ENCODE measurements at regions not wholly inside any gene's neighbourhood (a gene's known extent, or its start where the extent isn't known, plus 50 kb on each side); places are given as distances from the start of the nearest gene placed in this dataset.

- Mint-ChIP-seq H3K36me3 (ENCODE audit: low read depth) (no peaks in the 10 kb centered on the region), H3K9me3 (ENCODE audit: low read depth) (peaks cover 11% of the 10 kb centered on the region), H3K4me1 (ENCODE audit: low read depth) (no peaks in the 10 kb centered on the region), H3K4me3 (ENCODE audit: unreplicated experiment) (no peak overlapping the region), H3K27me3 (ENCODE audit: low read depth) (peaks cover 2% of the 10 kb centered on the region), H3K27ac (ENCODE audit: unreplicated experiment) (no peak overlapping the region)
- DNase-seq (ENCODE audit: low spot score): peak; percentile 92
- no peak for TF ChIP-seq CTCF (IDR thresholded peaks at IDR 0.05)
These were observed 351.9 kb upstream of the CAMK1G start for GRCh38 chr1:209231476-209232156.

GRCh38 chr1:209232197-209232596, 351.3 kb upstream of the CAMK1G start:
- no peak overlapping the region for H3K27ac Mint-ChIP-seq (ENCODE audit: unreplicated experiment)
- H3K4me1 Mint-ChIP-seq (ENCODE audit: low read depth): no peaks in the 10 kb centered on the region
- peaks cover 11% of the 10 kb centered on the region for H3K9me3 Mint-ChIP-seq (ENCODE audit: low read depth)
- peaks cover 2% of the 10 kb centered on the region for H3K27me3 Mint-ChIP-seq (ENCODE audit: low read depth)
- no peak overlapping the region for H3K4me3 Mint-ChIP-seq (ENCODE audit: unreplicated experiment)
- H3K36me3 Mint-ChIP-seq (ENCODE audit: low read depth): no peaks in the 10 kb centered on the region
- no peak for TF ChIP-seq CTCF (IDR thresholded peaks at IDR 0.05)
- no peak for DNase-seq (ENCODE audit: low spot score)

GRCh38 chr1:209232759-209233158, 350.8 kb upstream of the CAMK1G start:
- Mint-ChIP-seq H3K27ac (ENCODE audit: unreplicated experiment) (no peak overlapping the region), H3K27me3 (ENCODE audit: low read depth) (peaks cover 2% of the 10 kb centered on the region), H3K4me1 (ENCODE audit: low read depth) (no peaks in the 10 kb centered on the region), H3K4me3 (ENCODE audit: unreplicated experiment) (no peak overlapping the region), H3K36me3 (ENCODE audit: low read depth) (no peaks in the 10 kb centered on the region), H3K9me3 (ENCODE audit: low read depth) (peaks cover 11% of the 10 kb centered on the region)
- no peak for DNase-seq (ENCODE audit: low spot score)
- TF ChIP-seq CTCF (IDR thresholded peaks at IDR 0.05): no peak

- peaks cover 12% of the 10 kb centered on the region for H3K27me3 Mint-ChIP-seq (ENCODE audit: low read depth)
These were observed 348.3 kb upstream of the CAMK1G start for GRCh38 chr1:209235166-209235565.

GRCh38 chr1:209238356-209238755, 345.2 kb upstream of the CAMK1G start:
- no peaks in the 10 kb centered on the region for H3K36me3 Mint-ChIP-seq (ENCODE audit: low read depth)
- no peak overlapping the region for H3K4me3 Mint-ChIP-seq (ENCODE audit: unreplicated experiment)
- DNase-seq (ENCODE audit: low spot score): no peak
- H3K27ac Mint-ChIP-seq (ENCODE audit: unreplicated experiment): no peak overlapping the region
- no peaks in the 10 kb centered on the region for H3K4me1 Mint-ChIP-seq (ENCODE audit: low read depth)
- TF ChIP-seq CTCF (IDR thresholded peaks at IDR 0.05): no peak
- H3K27me3 Mint-ChIP-seq (ENCODE audit: low read depth): peaks cover 29% of the 10 kb centered on the region
- no peaks in the 10 kb centered on the region for H3K9me3 Mint-ChIP-seq (ENCODE audit: low read depth)

More at GRCh38 chr1:209235166-209235565, 348.3 kb upstream of the CAMK1G start:
- peaks cover 11% of the 10 kb centered on the region for H3K9me3 Mint-ChIP-seq (ENCODE audit: low read depth)
- DNase-seq (ENCODE audit: low spot score): no peak
- H3K27ac Mint-ChIP-seq (ENCODE audit: unreplicated experiment): no peak overlapping the region
- H3K4me3 Mint-ChIP-seq (ENCODE audit: unreplicated experiment): no peak overlapping the region
- H3K4me1 Mint-ChIP-seq (ENCODE audit: low read depth): no peaks in the 10 kb centered on the region
- H3K36me3 Mint-ChIP-seq (ENCODE audit: low read depth): no peaks in the 10 kb centered on the region
- TF ChIP-seq CTCF (IDR thresholded peaks at IDR 0.05): no peak
